Brain microvascular endothelial cell (primary cell): ENCODE measurements at regions not wholly inside any gene's neighbourhood (a gene's known extent, or its start where the extent isn't known, plus 50 kb on each side); places are given as distances from the start of the nearest gene placed in this dataset.
A peak's percentile ranks its signal among the peaks of the same experiment; 100 is the strongest.

ENCODE experiments used
- DNase-seq: peaks from one replicate; pipeline ENCODE4 v3.0.0-alpha.2; 2020
- H3K27ac ChIP-seq: fragments of 250-450 bp; sonication (Bioruptor Pico); 2 replicates; pipeline ENCODE4 v1.5.1; 2020; ENCODE audit warnings: mild to moderate bottlenecking, moderate library complexity
- H3K27me3 ChIP-seq: fragments of 250-450 bp; sonication (Bioruptor Pico); replicated peaks from 2 replicates; pipeline ENCODE4 v1.5.1; 2020; ENCODE audit warnings: mild to moderate bottlenecking
- H3K36me3 ChIP-seq: fragments of 250-450 bp; sonication (Bioruptor Pico); replicated peaks from 2 replicates; pipeline ENCODE4 v1.5.1; 2020; ENCODE audit warnings: mild to moderate bottlenecking
- H3K4me3 ChIP-seq: 2 replicates; pipeline ENCODE4 v1.5.1; 2011; ENCODE audit warnings: low read depth, mild to moderate bottlenecking, control low read depth, low read length, moderate library complexity
- CTCF ChIP-seq: IDR thresholded peaks from 2 replicates; pipeline ENCODE4 v1.5.1; 2011; ENCODE audit warnings: low read depth, mild to moderate bottlenecking, moderate library complexity, low read length, control low read depth, inconsistent platforms; ENCODE audit errors: missing control alignments
- in situ Hi-C: cut with HindIII; loops from 2 replicates; pipeline ENCODE4 v1.10.0; 2017; ENCODE audit warnings: low sequenced_read_pairs, low pct_ligation_motif_present

- H3K36me3 ChIP-seq, result no peaks in the 10 kb centered on the region
- no peak overlapping the region for H3K27ac ChIP-seq
- in situ Hi-C loops, result no loop called here
- no peaks in the 10 kb centered on the region for H3K27me3 ChIP-seq
- no peak for DNase-seq
- TF ChIP-seq CTCF, result no peak
- no peak overlapping the region for H3K4me3 ChIP-seq
Measured at GRCh38 chr5:152288499-152288898, 116.6 kb downstream of the NMUR2 start.

- in situ Hi-C loops, result no loop called here
- no peaks in the 10 kb centered on the region for H3K36me3 ChIP-seq
Measured at GRCh38 chr5:152285764-152286163, 119.3 kb downstream of the NMUR2 start.

GRCh38 chr5:152282331-152282730, 122.7 kb downstream of the NMUR2 start:
- no peak overlapping the region for H3K27ac ChIP-seq
- H3K36me3 ChIP-seq, result no peaks in the 10 kb centered on the region
- DNase-seq, result no peak
- no peaks in the 10 kb centered on the region for H3K27me3 ChIP-seq
- in situ Hi-C loops, result no loop called here
- no peak overlapping the region for H3K4me3 ChIP-seq
- TF ChIP-seq CTCF, result no peak

More at GRCh38 chr5:152285764-152286163, 119.3 kb downstream of the NMUR2 start:
- DNase-seq, result no peak
- no peak for TF ChIP-seq CTCF
- Histone ChIP-seq H3K27me3 (no peaks in the 10 kb centered on the region), H3K4me3 (no peak overlapping the region), H3K27ac (no peak overlapping the region)

GRCh38 chr5:152277936-152278335, 127.1 kb downstream of the NMUR2 start:
- Histone ChIP-seq H3K27me3 (no peaks in the 10 kb centered on the region), H3K4me3 (no peak overlapping the region), H3K36me3 (no peaks in the 10 kb centered on the region), H3K27ac (no peak overlapping the region)
- no peak for TF ChIP-seq CTCF
- in situ Hi-C loops, result no loop called here
- DNase-seq, result no peak

DNA sequence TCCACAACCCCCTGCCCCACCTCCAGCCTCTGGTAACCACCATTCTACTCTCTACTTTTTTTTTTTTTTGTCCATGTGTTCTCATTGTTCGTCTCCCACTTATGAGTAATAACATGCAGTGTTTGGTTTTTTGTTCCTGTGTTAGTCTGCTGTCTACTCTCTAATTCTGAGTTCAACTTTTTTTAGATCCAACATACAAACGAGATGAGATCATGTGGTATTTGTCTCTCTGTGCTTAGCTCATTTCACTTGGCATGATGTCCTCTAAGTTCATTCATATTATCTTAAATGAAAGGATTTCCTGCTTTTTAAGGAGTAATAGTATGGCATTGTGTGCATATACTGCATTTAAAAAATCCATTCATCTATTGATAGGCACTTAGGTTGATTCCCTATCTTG, 130.9 kb downstream of the NMUR2 start:
- no peak for DNase-seq
- in situ Hi-C loops, result no loop called here
- no peaks in the 10 kb centered on the region for H3K36me3 ChIP-seq
- H3K27me3 ChIP-seq, result no peaks in the 10 kb centered on the region
- TF ChIP-seq CTCF, result no peak
- H3K4me3 ChIP-seq, result no peak overlapping the region
- H3K27ac ChIP-seq, result no peak overlapping the region

GRCh38 chr5:152271420-152271819, 133.7 kb downstream of the NMUR2 start:
- no peak overlapping the region for H3K4me3 ChIP-seq
- no peak for TF ChIP-seq CTCF
- in situ Hi-C loops, result no loop called here
- peak; percentile 6 for DNase-seq
- no peaks in the 10 kb centered on the region for H3K36me3 ChIP-seq
- no peaks in the 10 kb centered on the region for H3K27me3 ChIP-seq
- H3K27ac ChIP-seq, result no peak overlapping the region
